ENCODE measurements at regions not wholly inside any gene's neighbourhood (a gene's known extent, or its start where the extent isn't known, plus 50 kb on each side); places are given as distances from the start of the nearest gene placed in this dataset.

GRCh38 chr21:16597753-16598152 is 868.0 kb downstream of the USP25 start:
- no peak for DNase-seq

GRCh38 chr21:16605597-16605996 is 875.8 kb downstream of the USP25 start:
- no peak for DNase-seq

DNA sequence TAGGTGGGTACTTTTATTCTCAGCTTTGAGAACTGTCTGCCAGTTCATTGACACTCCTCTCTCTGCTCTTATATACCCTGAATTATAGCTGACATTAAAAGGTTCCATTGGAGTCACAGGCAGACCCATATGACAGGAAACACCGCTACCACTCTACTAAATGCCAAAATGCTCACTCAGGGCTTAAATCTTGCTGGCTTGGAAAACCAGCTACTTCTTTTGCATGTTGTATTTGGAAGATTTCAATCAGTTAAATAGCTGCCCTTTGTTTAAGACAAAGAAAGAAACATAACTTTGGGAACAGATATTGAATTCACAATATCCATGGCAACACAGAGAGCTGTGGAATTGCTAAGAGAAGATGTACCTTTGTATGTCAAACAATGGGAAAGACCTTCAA is 876.5 kb downstream of the USP25 start:
- no peak for DNase-seq

GRCh38 chr21:16608209-16608830 is 878.5 kb downstream of the USP25 start:
- DNase-seq, result no peak

GRCh38 chr21:16619281-16619680 is 889.5 kb downstream of the USP25 start:
- DNase-seq, result no peak

GRCh38 chr21:16620786-16621320 is 891.1 kb downstream of the USP25 start:
- no peak for DNase-seq

DNA sequence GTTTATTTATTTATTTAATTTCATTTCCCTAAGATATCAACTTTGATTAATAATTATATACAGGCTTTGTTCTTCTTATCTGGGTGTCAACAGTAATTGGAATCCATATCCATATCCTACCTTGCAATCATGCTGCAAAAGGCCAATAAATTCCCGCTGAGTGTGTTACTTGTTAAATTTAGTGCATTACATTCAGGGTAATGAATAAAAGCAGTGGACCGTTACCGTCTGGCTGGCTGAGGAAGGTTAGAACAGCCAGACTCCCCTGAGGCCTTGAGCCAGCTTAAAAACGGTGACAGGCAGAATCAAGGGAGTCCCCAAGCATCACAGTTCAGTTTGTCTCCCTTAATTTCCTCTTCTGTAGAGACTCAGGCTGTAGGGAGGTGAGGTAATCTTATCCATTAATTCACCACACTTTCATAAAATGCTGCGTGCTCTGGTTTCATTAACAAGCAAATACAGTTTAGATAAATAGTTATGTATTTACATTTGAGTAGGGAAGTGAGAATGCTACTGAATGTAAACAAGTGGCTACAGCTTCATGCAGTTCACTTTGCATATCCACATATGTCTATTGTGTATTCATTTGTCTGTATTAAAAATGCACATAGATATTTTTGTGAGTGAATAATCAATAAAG is 888.2 kb upstream of the CXADR start:
- no peak for DNase-seq

GRCh38 chr21:16625491-16625890 is 887.4 kb upstream of the CXADR start:
- DNase-seq, result no peak

DNA sequence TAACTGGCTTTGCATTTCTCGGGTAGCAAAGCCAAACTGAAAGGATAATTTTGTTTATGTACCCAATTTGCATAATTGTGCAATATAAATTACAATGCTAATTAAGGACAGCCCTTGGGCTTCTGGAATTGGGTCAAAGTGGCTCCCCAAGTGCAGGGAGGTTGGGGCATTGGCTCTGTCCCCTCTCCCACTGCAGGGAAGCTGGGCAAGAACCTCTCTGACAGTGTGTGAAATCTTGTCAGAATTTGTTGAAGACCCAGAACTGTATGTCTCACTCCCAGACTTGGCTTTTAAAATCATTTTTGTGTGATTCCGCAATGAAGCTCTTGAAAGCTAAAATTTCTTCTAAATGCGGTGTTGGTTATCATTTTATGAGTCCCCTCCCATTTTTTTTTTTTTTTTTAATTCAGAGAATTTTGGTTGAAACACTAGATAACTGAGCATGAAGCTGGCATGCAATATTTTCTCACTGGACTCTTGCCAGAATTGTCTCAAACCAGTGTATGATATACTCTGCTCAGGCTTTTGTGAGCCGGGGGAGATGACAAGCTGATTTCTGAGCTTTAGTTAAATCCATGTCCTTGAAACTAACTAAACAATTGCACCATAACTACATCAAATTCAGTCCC is 878.9 kb upstream of the CXADR start:
- DNase-seq, result no peak

DNA sequence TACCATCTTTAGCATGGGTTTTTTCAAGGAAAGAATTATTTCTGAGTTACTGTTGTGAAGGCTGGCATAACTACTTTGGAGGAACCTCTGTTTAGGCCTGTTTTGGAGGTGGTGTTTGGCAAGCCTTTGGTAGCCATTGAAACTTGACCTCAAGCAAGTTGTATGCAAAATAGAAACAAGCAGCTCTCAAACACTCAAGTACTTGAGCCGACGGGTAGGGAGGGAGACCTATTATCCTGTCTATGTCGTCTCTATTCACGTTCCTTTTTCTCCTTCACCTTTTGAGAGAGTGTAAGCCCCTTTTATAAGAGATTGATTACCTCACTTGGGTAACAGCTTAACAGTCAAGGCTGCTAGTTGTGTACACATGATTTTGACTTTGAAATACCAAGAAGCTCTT is 878.3 kb upstream of the CXADR start:
- no peak for DNase-seq

- no peak for DNase-seq
Measured at GRCh38 chr21:16640297-16641027, 872.4 kb upstream of the CXADR start.

- no peak for DNase-seq
Measured at GRCh38 chr21:16642353-16642752, 870.5 kb upstream of the CXADR start.

- no peak for DNase-seq
Measured at GRCh38 chr21:16644685-16645084, 868.2 kb upstream of the CXADR start.

- DNase-seq, result no peak
Measured at GRCh38 chr21:16650714-16651366, 862.0 kb upstream of the CXADR start.

- no peak for DNase-seq
Measured at GRCh38 chr21:16651956-16652355, 860.9 kb upstream of the CXADR start.

DNA sequence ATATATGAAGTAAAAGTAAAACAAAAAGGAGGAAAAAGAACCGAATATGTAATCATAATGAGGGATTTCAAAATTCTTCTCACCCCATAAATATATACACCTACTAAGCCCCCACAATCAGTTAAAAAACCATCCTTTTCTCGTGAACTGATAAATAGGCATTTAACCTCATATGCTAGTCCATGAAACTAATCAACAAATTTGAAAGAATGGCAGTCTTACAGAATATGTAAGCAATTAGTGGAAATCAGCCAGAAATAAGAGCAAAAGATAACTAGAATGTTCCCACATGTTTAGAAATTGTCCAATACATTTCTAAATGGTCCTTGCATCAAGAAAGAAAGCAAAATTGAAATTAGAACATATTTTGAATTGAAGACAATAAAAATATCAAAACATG is 849.4 kb upstream of the CXADR start:
- DNase-seq, result no peak

DNA sequence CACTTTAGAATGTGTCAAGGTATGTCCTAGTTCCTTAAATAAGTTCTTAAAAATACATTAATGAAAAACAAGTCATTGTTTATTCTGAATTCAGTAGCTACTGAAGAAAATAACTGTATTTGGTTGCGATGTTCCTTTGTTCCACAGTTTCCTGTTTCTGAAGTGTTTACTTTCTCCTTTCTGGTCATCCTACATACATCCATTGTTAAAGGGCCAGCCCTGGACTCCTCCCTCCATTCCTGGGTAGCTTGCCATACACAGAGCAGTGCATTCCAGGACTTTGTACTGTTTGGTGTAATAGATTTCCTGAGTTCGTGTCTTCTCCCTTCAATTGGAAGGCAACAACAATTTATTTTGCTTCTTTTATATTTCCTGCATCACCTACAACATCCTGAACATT is 845.4 kb upstream of the CXADR start:
- no peak for DNase-seq

DNA sequence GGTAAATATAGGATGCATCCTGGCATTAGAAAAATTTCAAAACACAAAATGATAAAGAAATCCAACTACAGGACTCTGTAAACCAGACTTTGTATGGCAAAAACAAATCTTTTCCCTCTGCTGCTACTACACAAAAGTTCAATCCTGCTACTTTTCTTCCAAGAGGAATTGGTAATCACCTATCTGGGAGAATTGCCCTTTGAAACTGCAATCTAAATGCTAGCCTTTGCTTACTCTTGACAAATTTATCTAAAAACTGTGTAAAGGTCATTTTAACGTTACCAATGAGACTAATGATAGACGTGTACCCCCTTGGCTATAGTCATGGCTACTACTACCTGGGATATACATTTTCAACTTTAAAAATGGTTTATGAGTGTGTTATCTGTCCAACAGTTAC is 837.9 kb upstream of the CXADR start:
- DNase-seq, result no peak

- no peak for DNase-seq
Measured at GRCh38 chr21:16676391-16676790, 836.5 kb upstream of the CXADR start.

GRCh38 chr21:16678429-16679160 is 834.2 kb upstream of the CXADR start:
- DNase-seq, result no peak

GRCh38 chr21:16695074-16695473 is 817.8 kb upstream of the CXADR start:
- no peak for DNase-seq

- no peak for DNase-seq
Measured at GRCh38 chr21:16707274-16707673, 805.6 kb upstream of the CXADR start.

Data from stimulated activated naive CD4-positive, alpha-beta T cell (primary cell).